ENCODE measurements at regions not wholly inside any gene's neighbourhood (a gene's known extent, or its start where the extent isn't known, plus 50 kb on each side); places are given as distances from the start of the nearest gene placed in this dataset.

DNA sequence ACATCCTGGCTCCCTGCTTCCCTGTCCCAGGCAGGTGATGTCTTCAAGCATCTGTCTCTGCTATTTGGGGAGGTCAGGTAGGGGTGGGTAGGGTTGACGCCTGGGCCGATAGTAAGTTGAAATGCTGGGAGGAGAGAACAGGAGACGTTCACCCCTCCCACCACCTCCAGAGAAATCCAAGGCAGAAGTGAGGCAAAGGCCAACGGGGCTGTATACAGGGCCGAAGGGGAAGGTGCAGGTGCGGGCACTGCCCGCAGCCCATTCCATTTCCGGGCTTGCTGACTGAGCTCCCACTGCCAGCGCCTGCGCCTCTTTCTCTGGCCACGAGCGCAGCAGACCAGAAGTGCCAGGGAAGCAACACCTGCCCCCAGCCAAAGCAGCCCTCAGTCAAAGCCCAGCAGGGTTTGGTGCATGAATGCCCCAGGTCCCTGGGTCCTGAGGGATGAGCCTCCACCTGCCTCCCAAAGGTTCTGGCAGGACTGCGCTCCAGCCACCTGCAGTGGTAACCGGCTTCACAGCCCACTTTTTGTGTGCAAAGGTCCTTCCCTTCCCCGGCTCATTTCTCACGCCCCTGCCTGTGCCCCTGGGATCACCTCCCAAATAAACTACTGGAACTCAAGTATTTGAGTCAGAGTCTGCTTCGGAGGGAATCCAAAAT lies 127.6 kb upstream of the TNRC6C start:
- Histone ChIP-seq H3K4me1 (ENCODE audit: insufficient read depth, low read length) (peaks cover 6% of the 10 kb centered on the region), H3K79me2 (ENCODE audit: insufficient read depth, low read length) (no peaks in the 10 kb centered on the region), H3K27ac (ENCODE audit: extremely low read length, insufficient read depth, low read length) (no peak overlapping the region), H3K9ac (ENCODE audit: insufficient read depth, low read depth, low read length) (no peak overlapping the region), H3K4me3 (replicated peaks in 1 of 3; ENCODE audit: insufficient read depth in 1 of 3, low read depth in 2 of 3, low read length in 3 of 3) (no peak overlapping the region), H3K27me3 (ENCODE audit: control insufficient read depth in 1 of 2, insufficient read depth in 2 of 2, low read length in 2 of 2) (peaks cover 6 to 42% of the 10 kb centered on the region in 2 experiments), H4K20me1 (ENCODE audit: insufficient read depth, low read length) (no peaks in the 10 kb centered on the region), H3K4me2 (ENCODE audit: low read depth, low read length) (no peak overlapping the region), H3K36me3 (replicated peaks in 1 of 2; ENCODE audit: control insufficient read depth in 1 of 2, insufficient read depth in 2 of 2, low read length in 2 of 2) (no peaks in the 10 kb centered on the region), H3K9me3 (ENCODE audit: low read length) (no peaks in the 10 kb centered on the region), H2AFZ (ENCODE audit: low read length) (no peak overlapping the region)
- ATAC-seq = no peak
- CTCF ChIA-PET (ENCODE audit: low intra/inter-chr PET ratio, low total read pairs) = no interaction called here
- intact Hi-C loops (cut with micrococcal nuclease; ENCODE audit: unreplicated experiment) = no loop called here
- no peak for DNase-seq (ENCODE audit: low spot score)
- in situ Hi-C loops (cut with HindIII; ENCODE audit: extremely low pct_ligation_motif_present, low pct_unique_long_range_greater_than_20kb) = no loop called here
- 62% methylated on average over 13 of the region's 17 CpGs for WGBS (ENCODE audit: low lambda C conversion rate)
- TF ChIP-seq CEBPG (CRISPR knock-in tag; IDR thresholded peaks at IDR 0.05) (no peak), CHCHD3 (CRISPR knock-in tag; IDR thresholded peaks at IDR 0.05) (no peak), SNRNP70 (IDR thresholded peaks at IDR 0.05; ENCODE audit: low read depth, low read length) (no peak), FOXK1 (CRISPR knock-in tag; IDR thresholded peaks at IDR 0.05; ENCODE audit: borderline replicate concordance, low read depth) (no peak), ZNF44 (CRISPR knock-in tag; IDR thresholded peaks at IDR 0.05) (no peak)
- POLR2A ChIA-PET = no interaction called here
- FAIRE-seq = no peak
- BruUV-seq (replicated peaks) = no TSS peak

GRCh38 chr17:77831474-77832179 lies 126.9 kb upstream of the TNRC6C start:
- Histone ChIP-seq H3K4me1 (ENCODE audit: insufficient read depth, low read length) (no peaks in the 10 kb centered on the region), H4K20me1 (ENCODE audit: insufficient read depth, low read length) (no peaks in the 10 kb centered on the region), H2AFZ (ENCODE audit: low read length) (no peak overlapping the region), H3K9ac (ENCODE audit: insufficient read depth, low read depth, low read length) (no peak overlapping the region), H3K36me3 (replicated peaks in 1 of 2; ENCODE audit: control insufficient read depth in 1 of 2, insufficient read depth in 2 of 2, low read length in 2 of 2) (no peaks in the 10 kb centered on the region), H3K4me2 (ENCODE audit: low read depth, low read length) (no peak overlapping the region), H3K79me2 (ENCODE audit: insufficient read depth, low read length) (no peaks in the 10 kb centered on the region), H3K27me3 (ENCODE audit: control insufficient read depth in 1 of 2, insufficient read depth in 2 of 2, low read length in 2 of 2) (peaks cover 4 to 42% of the 10 kb centered on the region in 2 experiments), H3K9me3 (ENCODE audit: low read length) (no peaks in the 10 kb centered on the region), H3K27ac (ENCODE audit: extremely low read length, insufficient read depth, low read length) (no peak overlapping the region), H3K4me3 (replicated peaks in 1 of 3; ENCODE audit: insufficient read depth in 1 of 3, low read depth in 2 of 3, low read length in 3 of 3) (no peak overlapping the region)
- no TSS peak for BruUV-seq (replicated peaks)
- no peak for FAIRE-seq
- CTCF ChIA-PET (ENCODE audit: low intra/inter-chr PET ratio, low total read pairs) = no interaction called here
- in situ Hi-C loops (cut with HindIII; ENCODE audit: extremely low pct_ligation_motif_present, low pct_unique_long_range_greater_than_20kb) (no loop called here), intact Hi-C loops (cut with micrococcal nuclease; ENCODE audit: unreplicated experiment) (no loop called here)
- POLR2A ChIA-PET = no interaction called here
- 17% methylated on average over 16 of the region's 17 CpGs for WGBS (ENCODE audit: low lambda C conversion rate)
- no peak for ATAC-seq
- no peak for DNase-seq (ENCODE audit: low spot score)
- TF ChIP-seq ZBTB44 (CRISPR knock-in tag; IDR thresholded peaks at IDR 0.05) (no peak), PBX2 (CRISPR knock-in tag; IDR thresholded peaks at IDR 0.05) (no peak), NKX3-1 (CRISPR knock-in tag; IDR thresholded peaks at IDR 0.05) (no peak), ZNF670 (CRISPR knock-in tag; IDR thresholded peaks at IDR 0.05; ENCODE audit: borderline replicate concordance) (no peak), ZNF326 (CRISPR knock-in tag; IDR thresholded peaks at IDR 0.05; ENCODE audit: borderline replicate concordance) (no peak), ZMAT3 (CRISPR knock-in tag; conservative IDR thresholded peaks at IDR 0.05) (no peak), U2AF1 (optimal IDR thresholded peaks at IDR 0.05; ENCODE audit: low read depth, low read length) (no peak), ZNF616 (CRISPR knock-in tag; IDR thresholded peaks at IDR 0.05; ENCODE audit: low read depth) (no peak), TCF12 (IDR thresholded peaks at IDR 0.05) (no peak), TCF12 (CRISPR knock-in tag; IDR thresholded peaks at IDR 0.05) (no peak)

Measured in HepG2 (cell line).